ENCODE measurements at regions not wholly inside any gene's neighbourhood (a gene's known extent, or its start where the extent isn't known, plus 50 kb on each side); places are given as distances from the start of the nearest gene placed in this dataset.

- no peaks in the 10 kb centered on the region for H3K27me3 ChIP-seq
- peaks cover 2% of the 10 kb centered on the region for H3K4me1 ChIP-seq
- TF ChIP-seq POLR2A (IDR thresholded peaks at IDR 0.05) (no peak), CTCF (IDR thresholded peaks at IDR 0.05) (no peak), POLR2AphosphoS5 (IDR thresholded peaks at IDR 0.05; ENCODE audit: insufficient read depth in 1 of 2, low read depth in 1 of 2) (no peak)
- intact Hi-C loops (cut with DNase I) = no loop called here
- no peaks in the 10 kb centered on the region for H3K36me3 ChIP-seq
- DNase-seq (ENCODE audit: extremely low spot score in 2 of 2) = no peak
- no peak overlapping the region for H3K4me3 ChIP-seq
- no peaks in the 10 kb centered on the region for H3K9me3 ChIP-seq
- H3K27ac ChIP-seq = no peak overlapping the region
These were observed 397.9 kb downstream of the BRINP2 start for GRCh38 chr1:177568622-177569021.

- TF ChIP-seq POLR2AphosphoS5 (IDR thresholded peaks at IDR 0.05; ENCODE audit: insufficient read depth in 1 of 2, low read depth in 1 of 2) (no peak), POLR2A (IDR thresholded peaks at IDR 0.05) (no peak), CTCF (IDR thresholded peaks at IDR 0.05) (no peak)
- no peaks in the 10 kb centered on the region for H3K9me3 ChIP-seq
- no peak for DNase-seq (ENCODE audit: extremely low spot score in 2 of 2)
- no peaks in the 10 kb centered on the region for H3K36me3 ChIP-seq
- no peak overlapping the region for H3K27ac ChIP-seq
- no peak overlapping the region for H3K4me3 ChIP-seq
- no peaks in the 10 kb centered on the region for H3K4me1 ChIP-seq
- intact Hi-C loops (cut with DNase I) = no loop called here
- no peaks in the 10 kb centered on the region for H3K27me3 ChIP-seq
These were observed 396.6 kb downstream of the BRINP2 start for GRCh38 chr1:177567393-177567792.

GRCh38 chr1:177566495-177566894 is 395.7 kb downstream of the BRINP2 start:
- Histone ChIP-seq H3K9me3 (no peaks in the 10 kb centered on the region), H3K4me3 (no peak overlapping the region), H3K4me1 (no peaks in the 10 kb centered on the region), H3K36me3 (no peaks in the 10 kb centered on the region), H3K27ac (no peak overlapping the region), H3K27me3 (no peaks in the 10 kb centered on the region)
- DNase-seq (ENCODE audit: extremely low spot score in 2 of 2) = no peak
- TF ChIP-seq POLR2AphosphoS5 (IDR thresholded peaks at IDR 0.05; ENCODE audit: insufficient read depth in 1 of 2, low read depth in 1 of 2) (no peak), POLR2A (IDR thresholded peaks at IDR 0.05) (no peak), CTCF (IDR thresholded peaks at IDR 0.05) (no peak)
- intact Hi-C loops (cut with DNase I) = no loop called here

- TF ChIP-seq POLR2A (IDR thresholded peaks at IDR 0.05) (no peak), POLR2AphosphoS5 (IDR thresholded peaks at IDR 0.05; ENCODE audit: insufficient read depth in 1 of 2, low read depth in 1 of 2) (no peak), CTCF (IDR thresholded peaks at IDR 0.05) (no peak)
- Histone ChIP-seq H3K9me3 (no peaks in the 10 kb centered on the region), H3K4me3 (no peak overlapping the region), H3K4me1 (no peaks in the 10 kb centered on the region), H3K36me3 (no peaks in the 10 kb centered on the region), H3K27ac (no peak overlapping the region), H3K27me3 (no peaks in the 10 kb centered on the region)
- intact Hi-C loops (cut with DNase I) = no loop called here
- no peak for DNase-seq (ENCODE audit: extremely low spot score in 2 of 2)
These were observed 390.7 kb downstream of the BRINP2 start for GRCh38 chr1:177561436-177561835.

- H3K27ac ChIP-seq = no peak overlapping the region
- no peaks in the 10 kb centered on the region for H3K27me3 ChIP-seq
- DNase-seq (ENCODE audit: extremely low spot score in 2 of 2) = no peak
- intact Hi-C loops (cut with DNase I) = no loop called here
- H3K4me3 ChIP-seq = no peak overlapping the region
- no peaks in the 10 kb centered on the region for H3K4me1 ChIP-seq
- H3K36me3 ChIP-seq = no peaks in the 10 kb centered on the region
- no peaks in the 10 kb centered on the region for H3K9me3 ChIP-seq
- TF ChIP-seq POLR2AphosphoS5 (IDR thresholded peaks at IDR 0.05; ENCODE audit: insufficient read depth in 1 of 2, low read depth in 1 of 2) (no peak), POLR2A (IDR thresholded peaks at IDR 0.05) (no peak), CTCF (IDR thresholded peaks at IDR 0.05) (no peak)
These were observed 387.6 kb downstream of the BRINP2 start for GRCh38 chr1:177558372-177558771.
